ENCODE measurements at regions not wholly inside any gene's neighbourhood (a gene's known extent, or its start where the extent isn't known, plus 50 kb on each side); places are given as distances from the start of the nearest gene placed in this dataset.
"Not testable (repeated sequence)": the region's sequence is repeated elsewhere in the genome, so short reads cannot be mapped to it uniquely, and the experiment has no call there.

- H4K20me1 ChIP-seq (replicated peaks; ENCODE audit: insufficient read depth) = no peaks in the 10 kb centered on the region
- no peaks in the 10 kb centered on the region for H3K36me3 ChIP-seq (ENCODE audit: insufficient read depth)
- H3K4me2 ChIP-seq = no peak overlapping the region
- DNase-seq (ENCODE audit: low spot score) = no peak
- H3K79me2 ChIP-seq (replicated peaks; ENCODE audit: insufficient read depth) = no peaks in the 10 kb centered on the region
- TF ChIP-seq ETS1 (IDR thresholded peaks at IDR 0.05) = no peak
- TF ChIP-seq POLR2AphosphoS5 (IDR thresholded peaks at IDR 0.05; ENCODE audit: low read depth) = no peak
- no peak for TF ChIP-seq ZNF462 (CRISPR knock-in tag; IDR thresholded peaks at IDR 0.05)
- no peak for TF ChIP-seq JUNB (IDR thresholded peaks at IDR 0.05; ENCODE audit: unreplicated experiment)
- TF ChIP-seq CREB1 (CRISPR knock-in tag; IDR thresholded peaks at IDR 0.05; ENCODE audit: low read depth) = no peak
- no peak for TF ChIP-seq NANOG (IDR thresholded peaks at IDR 0.05; ENCODE audit: borderline replicate concordance)
- TF ChIP-seq EZH2phosphoT487 (IDR thresholded peaks at IDR 0.05; ENCODE audit: unreplicated experiment) = no peak
- TF ChIP-seq ZNF331 (CRISPR knock-in tag; IDR thresholded peaks at IDR 0.05; ENCODE audit: low read depth) = no peak
- no peak for TF ChIP-seq CTCF (conservative IDR thresholded peaks at IDR 0.05; ENCODE audit: low read depth in 2 of 2)
- TF ChIP-seq STAT1 (IDR thresholded peaks at IDR 0.05; ENCODE audit: unreplicated experiment) = no peak
- H3K4me1 ChIP-seq (ENCODE audit: insufficient read depth) = no peaks in the 10 kb centered on the region
- Mint-ChIP-seq H3K4me3 (no peak overlapping the region), H3K9me3 (peaks cover 89% of the 10 kb centered on the region), H3K36me3 (ENCODE audit: low read depth) (peaks cover 61% of the 10 kb centered on the region), H3K27me3 (ENCODE audit: insufficient read depth, low read depth, poor library complexity) (peaks cover 19% of the 10 kb centered on the region), H3K27ac (no peak overlapping the region), H3K4me1 (no peaks in the 10 kb centered on the region; the same call in 2 of the 3 replicates)
- H3K27me3 ChIP-seq (ENCODE audit: insufficient read depth) = no peaks in the 10 kb centered on the region
- H2AFZ ChIP-seq = no peak overlapping the region
- no peak for ATAC-seq
- no peaks in the 10 kb centered on the region for H3F3A ChIP-seq (replicated peaks; ENCODE audit: low read depth)
- no peak overlapping the region for H3K4me3 ChIP-seq
- no peaks in the 10 kb centered on the region for H3K9me2 ChIP-seq (ENCODE audit: insufficient read depth)
- no peak overlapping the region for H3K27ac ChIP-seq (ENCODE audit: low read depth)
Observed at GRCh38 chr20:29408034-29408695, 1849.3 kb upstream of the DEFB115 start.

- not testable (repeated sequence) for H3K4me1 ChIP-seq (ENCODE audit: insufficient read depth); H3K4me3 Mint-ChIP-seq; H3K27ac ChIP-seq (ENCODE audit: low read depth); DNase-seq (ENCODE audit: low spot score); H2AFZ ChIP-seq; H4K20me1 ChIP-seq (replicated peaks; ENCODE audit: insufficient read depth); H3K4me3 ChIP-seq; H3K9me2 ChIP-seq (ENCODE audit: insufficient read depth); H3K79me2 ChIP-seq (replicated peaks; ENCODE audit: insufficient read depth); H3K36me3 ChIP-seq (ENCODE audit: insufficient read depth); H3K4me1 Mint-ChIP-seq; H3K4me2 ChIP-seq; H3F3A ChIP-seq (replicated peaks; ENCODE audit: low read depth); H3K27me3 ChIP-seq (ENCODE audit: insufficient read depth); ATAC-seq; H3K27ac Mint-ChIP-seq
- Mint-ChIP-seq H3K9me3 (peaks cover 88% of the 10 kb centered on the region), H3K27me3 (ENCODE audit: insufficient read depth, low read depth, poor library complexity) (peaks cover 19% of the 10 kb centered on the region), H3K36me3 (ENCODE audit: low read depth) (peaks cover 65% of the 10 kb centered on the region)
Observed at GRCh38 chr20:29408707-29409106, 1848.8 kb upstream of the DEFB115 start.
